Fibroblast of skin of left quadriceps (primary cell): ENCODE measurements at regions not wholly inside any gene's neighbourhood (a gene's known extent, or its start where the extent isn't known, plus 50 kb on each side); places are given as distances from the start of the nearest gene placed in this dataset.
A peak's percentile ranks its signal among the peaks of the same experiment; 100 is the strongest.
"Not testable (repeated sequence)": the region's sequence is repeated elsewhere in the genome, so short reads cannot be mapped to it uniquely, and the experiment has no call there.

ENCODE experiments used
- DNase-seq, 2 experiments: peaks; one replicate each; pipeline ENCODE4 v3.0.0-alpha.2; 2013; ENCODE audit warnings: low read depth in 2 of 2

- DNase-seq = not testable (repeated sequence)
These were observed 101.6 kb upstream of the PZP start for GRCh38 chr12:9309749-9310148.

GRCh38 chr12:9308745-9309144, 100.5 kb upstream of the PZP start:
- DNase-seq = not testable (repeated sequence)

- not testable (repeated sequence) for DNase-seq
These were observed 100.0 kb upstream of the PZP start for GRCh38 chr12:9308163-9308562.

DNA sequence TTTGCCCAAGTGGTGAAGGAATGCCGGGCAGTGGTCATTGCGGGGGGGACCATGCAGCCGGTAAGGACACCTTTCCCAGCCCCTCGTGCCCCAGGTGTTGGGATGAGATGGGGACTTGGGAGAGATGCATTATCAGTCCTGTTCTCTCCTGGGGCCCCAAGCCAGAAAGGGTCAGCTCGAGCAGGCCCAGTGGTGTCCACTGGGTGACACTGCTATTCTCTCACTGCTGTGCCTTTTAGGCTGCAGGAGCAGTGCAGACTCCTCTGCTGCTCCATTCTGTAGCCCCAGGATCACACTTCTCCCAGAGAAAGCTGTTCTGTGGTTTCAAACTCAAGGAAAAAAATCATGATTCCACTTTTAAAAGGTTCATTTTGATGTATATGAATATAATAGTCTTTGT, 99.1 kb upstream of the PZP start:
- DNase-seq = not testable (repeated sequence)

DNA sequence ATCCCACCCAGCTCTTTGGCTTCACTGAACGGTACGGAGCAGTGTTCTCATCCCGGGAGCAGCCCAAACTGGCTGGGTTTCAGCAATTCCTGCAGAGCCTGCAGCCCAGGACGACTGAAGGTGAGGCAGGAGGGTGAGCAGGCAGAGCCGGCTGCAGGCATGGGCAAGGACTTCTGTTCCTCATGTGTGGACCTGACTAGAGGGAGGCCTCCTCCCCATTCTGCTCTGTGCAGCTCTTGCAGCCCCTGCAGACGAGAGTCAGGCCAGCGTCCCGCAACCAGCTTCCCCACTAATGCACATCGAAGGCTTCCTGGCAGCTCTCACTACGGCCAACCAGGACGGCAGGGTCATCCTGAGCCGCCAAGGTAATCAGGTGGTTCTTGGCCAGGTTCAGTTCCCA, 97.8 kb upstream of the PZP start:
- not testable (repeated sequence) for DNase-seq

DNA sequence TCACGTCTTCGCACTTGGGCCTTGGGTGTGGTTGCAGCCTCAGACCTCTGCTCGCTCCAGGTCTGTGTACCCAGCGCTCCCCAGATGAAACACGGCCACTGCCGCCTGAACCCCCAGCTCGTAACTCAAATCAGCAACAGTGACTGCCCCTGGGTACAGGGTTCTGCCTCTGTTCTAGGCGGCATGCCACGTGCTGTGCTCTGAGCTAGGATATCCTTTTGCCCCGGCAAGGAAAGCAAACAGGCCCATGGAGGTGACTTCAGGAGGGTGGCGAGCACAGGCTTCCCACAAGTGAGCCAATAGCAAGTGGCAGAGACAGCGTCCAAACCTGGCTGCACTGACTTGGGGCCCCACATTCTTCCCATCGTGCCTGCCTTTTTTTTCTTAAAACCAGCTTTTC, 96.3 kb upstream of the PZP start:
- not testable (repeated sequence) for DNase-seq

DNA sequence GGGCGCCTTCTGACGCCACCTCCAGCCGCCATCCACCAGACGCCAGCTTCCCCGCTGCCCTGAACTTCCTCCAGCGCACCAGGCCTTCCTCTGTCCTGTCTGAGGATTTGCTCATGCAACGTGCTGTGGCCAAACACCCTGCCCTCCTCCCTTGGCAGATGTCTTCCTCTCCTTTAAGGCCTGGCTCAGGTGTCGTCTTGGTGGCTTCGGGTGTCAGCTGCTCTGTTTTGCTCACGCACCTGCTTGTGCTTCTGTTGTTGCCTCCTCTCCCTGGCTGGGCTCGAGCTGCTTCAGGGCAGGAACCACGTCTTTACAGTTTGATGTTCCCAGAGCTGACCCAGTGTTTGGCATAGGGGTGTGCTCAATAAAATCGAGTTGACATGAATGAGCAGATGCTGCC, 87.7 kb upstream of the PZP start:
- not testable (repeated sequence) for DNase-seq

DNA sequence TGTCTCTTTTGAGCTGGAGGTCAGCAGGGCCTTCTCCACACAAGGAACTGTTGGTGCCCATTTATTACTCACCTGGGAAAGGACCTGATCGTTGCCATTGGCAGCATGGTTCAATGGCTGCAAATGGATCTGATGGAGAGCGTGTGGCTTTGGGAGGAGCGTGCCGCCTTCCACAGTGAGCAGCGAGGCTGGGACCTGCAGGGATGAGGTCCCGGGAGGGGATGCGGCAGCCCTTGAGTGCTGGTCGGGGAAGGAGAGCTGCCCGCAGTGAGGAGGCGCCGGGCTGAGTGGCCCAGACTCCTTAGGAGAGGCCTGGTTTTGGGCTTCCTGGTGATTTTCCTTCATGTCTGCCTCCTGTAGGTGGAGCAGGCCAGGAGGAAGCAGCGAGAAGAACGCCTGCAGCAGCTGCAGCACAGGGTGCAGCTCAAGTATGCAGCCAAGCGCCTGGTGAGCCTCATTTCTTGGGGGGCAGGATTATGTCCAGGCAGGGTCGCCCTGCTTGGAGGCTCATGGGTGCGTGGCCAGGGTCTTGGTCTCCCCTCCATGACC, 86.0 kb upstream of the PZP start:
- not testable (repeated sequence) for DNase-seq

- DNase-seq = not testable (repeated sequence)
These were observed 85.2 kb upstream of the PZP start for GRCh38 chr12:9293391-9293790.

- not testable (repeated sequence) for DNase-seq
These were observed 81.8 kb upstream of the PZP start for GRCh38 chr12:9289984-9290383.

DNA sequence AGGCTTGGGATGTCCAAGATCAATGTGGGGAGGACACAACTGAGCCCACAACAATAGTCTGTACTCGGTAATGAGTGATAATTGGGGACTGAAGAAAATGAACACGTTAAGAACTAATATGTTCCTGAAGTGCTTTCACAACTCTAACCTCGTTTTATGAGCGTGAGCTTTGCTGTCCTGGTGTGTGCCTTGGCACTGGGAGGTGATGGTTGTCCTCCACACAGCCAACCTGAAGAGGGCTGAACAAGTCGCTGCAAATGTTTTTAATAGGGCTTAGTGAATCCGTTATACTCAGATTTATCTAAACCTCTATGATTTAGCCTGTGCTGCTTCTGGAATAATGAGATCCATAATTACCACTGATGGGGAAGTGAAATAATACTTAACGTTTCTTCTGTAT, 76.5 kb upstream of the PZP start:
- DNase-seq = not testable (repeated sequence)

- DNase-seq = not testable (repeated sequence)
These were observed 76.0 kb upstream of the PZP start for GRCh38 chr12:9284197-9284596.

- DNase-seq = peak; percentile 33 to 40
These were observed 75.3 kb upstream of the PZP start for GRCh38 chr12:9283346-9284095.

GRCh38 chr12:9276990-9277389, 68.8 kb upstream of the PZP start:
- DNase-seq = no peak

DNA sequence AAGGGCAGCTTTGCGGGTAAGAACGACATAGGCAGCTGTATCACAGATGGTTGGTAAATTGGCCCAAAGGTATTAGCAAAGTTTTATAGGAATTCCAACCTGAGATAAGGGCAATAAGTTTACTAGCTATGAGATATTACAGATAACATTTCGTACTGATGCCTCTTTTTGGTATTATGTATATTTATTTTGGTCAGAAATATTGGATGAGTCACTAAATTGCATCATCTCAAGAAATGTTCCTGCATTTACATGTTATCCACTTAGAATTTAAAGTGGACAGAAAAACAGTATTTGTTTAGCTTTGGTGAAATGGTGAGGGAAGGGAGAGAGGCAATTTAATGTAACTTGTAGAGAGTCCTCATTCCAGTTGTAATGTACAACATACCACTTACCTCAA, 65.1 kb upstream of the PZP start:
- DNase-seq = peak in 1 of 2 experiments; percentile 7

- DNase-seq = no peak
These were observed 63.7 kb upstream of the PZP start for GRCh38 chr12:9271875-9272274.

- DNase-seq = no peak
These were observed 56.4 kb upstream of the PZP start for GRCh38 chr12:9264546-9264945.

DNA sequence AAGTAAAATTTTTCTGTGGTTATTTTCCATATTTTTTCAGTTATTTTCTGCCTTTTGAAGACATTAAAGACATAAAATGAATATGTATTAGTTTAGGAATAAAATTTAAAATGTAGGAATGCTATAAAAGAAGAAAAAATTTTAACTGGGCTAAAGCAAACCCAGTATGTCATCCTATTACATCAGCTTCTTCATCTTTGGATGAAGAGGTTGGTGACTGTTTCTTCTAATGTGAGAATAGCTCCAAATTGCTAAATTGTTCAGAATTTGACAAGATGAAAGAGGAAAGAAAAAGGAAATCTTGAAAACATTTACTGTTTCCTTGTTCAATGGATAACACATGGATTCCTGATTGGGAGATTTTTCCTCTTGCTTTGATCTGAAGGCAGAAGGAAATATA, 52.7 kb upstream of the PZP start:
- no peak for DNase-seq

DNA sequence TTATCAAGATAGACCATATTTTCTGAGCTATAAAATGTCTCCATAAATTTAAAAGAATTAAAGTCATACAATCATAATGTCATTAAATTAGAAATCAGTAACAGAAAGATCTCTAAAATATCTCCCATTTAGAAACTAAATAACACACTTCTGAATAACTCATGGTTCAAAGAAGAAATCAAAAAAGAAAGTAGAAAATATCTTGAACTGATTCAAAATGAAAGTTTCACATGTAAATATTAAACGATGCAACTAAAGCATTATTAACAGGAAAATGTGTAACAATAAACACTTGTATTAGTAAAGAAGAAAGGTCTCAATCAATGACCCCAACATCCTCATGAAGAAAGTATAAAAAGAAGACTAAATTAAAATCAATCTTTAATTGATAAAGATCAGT, 50.5 kb upstream of the PZP start:
- no peak for DNase-seq
